Right lobe of liver (tissue), 6 donors: ENCODE measurements at regions not wholly inside any gene's neighbourhood (a gene's known extent, or its start where the extent isn't known, plus 50 kb on each side); places are given as distances from the start of the nearest gene placed in this dataset.
"Not testable (repeated sequence)": the region's sequence is repeated elsewhere in the genome, so short reads cannot be mapped to it uniquely, and the experiment has no call there.

ENCODE experiments used
- ATAC-seq, 4 donors: fragments of 200-7000 bp; cut with Tn5 transposase; one replicate each; pipeline ENCODE4 v1.9.1; 2020; ENCODE audit warnings: mild to moderate bottlenecking in 4 of 4, moderate library complexity in 4 of 4
- DNase-seq, 3 donors: peaks; one replicate each; pipeline ENCODE4 v3.0.0-alpha.2; 2020
- H3K27ac ChIP-seq, 3 donors: fragments of 200-600 bp; one replicate each; pipeline ENCODE4 v1.8.0; 2022
- H3K27me3 ChIP-seq, 2 donors: fragments of 200-600 bp; one replicate each; pipeline ENCODE4 v1.8.0; 2022
- H3K36me3 ChIP-seq, 4 donors: fragments of 200-600 bp; sonication (generic) in 1 of 4; one replicate each; pipeline versions ENCODE4 v1.5.1 to v1.8.0; 2017 to 2022; ENCODE audit warnings: control low read depth in 1 of 4
- H3K4me1 ChIP-seq, 4 donors: fragments of 200-600 bp; sonication (generic) in 1 of 4; one replicate each; pipeline versions ENCODE4 v1.5.1 to v1.8.0; 2017 to 2022; ENCODE audit warnings: control low read depth in 1 of 4
- H3K4me3 ChIP-seq, 3 donors: fragments of 200-600 bp; one replicate each; pipeline ENCODE4 v1.8.0; 2022
- H3K9me3 ChIP-seq, 4 donors: fragments of 200-600 bp; sonication (generic) in 1 of 4; one replicate each; pipeline versions ENCODE4 v1.5.1 to v1.8.0; 2017 to 2022; ENCODE audit warnings: control low read depth in 1 of 4
- POLR2A ChIP-seq: fragments of 450-650 bp; IDR thresholded peaks from one replicate; pipeline ENCODE4 v1.6.1; 2017; ENCODE audit warnings: antibody characterized with exemption, mild to moderate bottlenecking
- WGBS: methylation state at CpG from one replicate; pipeline ENCODE4 v1.1.6; 2018; ENCODE audit warnings: low coverage, low lambda C conversion rate; ENCODE audit not compliant: insufficient coverage; ENCODE audit errors: missing lambda C conversion rate; 5-methylcytosine and 5-hydroxymethylcytosine counted together
- intact Hi-C, 2 donors: fragments of 100-400 bp; cut with DNase I; formaldehyde crosslinking; loops; one replicate each; pipeline versions ENCODE4 v1.11.2 to v1.14.1; 2022
- TF ChIP-seq, protein P1 (sequence below), 4 donors: fragments of 200-600 bp in 3 of 4; fragments of 450-650 bp in 1 of 4; IDR thresholded peaks; one replicate each; pipeline versions ENCODE4 v1.5.1 to v1.8.0; 2016 to 2022; ENCODE audit warnings: antibody characterized with exemption in 4 of 4, mild to moderate bottlenecking in 2 of 4
- donor health status: DM: no; HTN: yes; CAD: no.
- donor health status: DM: no; HTN: no; CAD: no.
- donor health status: DM: no; HTN: no; CAD: no.
- donor health status: DM: no; HTN: yes; CAD: no.
- donor health status: DM: no; HTN: yes; CAD: no.

DNA sequence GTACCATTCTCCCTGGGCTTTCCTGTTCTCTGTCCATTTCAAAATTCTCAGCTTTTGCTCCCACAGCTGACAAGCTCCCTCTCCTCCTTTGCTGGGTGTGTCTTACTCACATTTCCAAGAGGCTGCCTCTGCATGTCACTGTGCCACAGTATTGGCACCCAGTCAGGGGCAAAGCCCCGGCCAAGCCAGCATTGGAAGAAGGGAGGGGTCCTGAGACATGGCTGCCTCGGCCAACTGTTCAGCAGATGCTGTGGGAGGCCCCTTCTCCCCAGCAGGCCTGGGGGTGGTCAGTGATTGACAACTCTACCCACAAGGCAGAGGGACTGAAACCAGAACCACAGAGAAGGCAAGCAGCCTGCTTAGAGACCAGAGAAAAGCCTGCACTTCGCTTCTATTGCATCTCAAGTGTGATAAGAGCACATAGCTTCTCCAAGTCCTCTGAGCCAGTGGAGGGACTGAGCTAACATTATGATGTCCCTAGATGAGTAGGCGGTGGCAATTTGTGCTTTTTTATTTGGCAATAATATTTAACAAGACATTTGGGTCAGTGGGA lies 294.1 kb downstream of the SIPA1L2 start:
- Histone ChIP-seq H3K27ac (no peak overlapping the region), H3K4me1 (no peaks in the 10 kb centered on the region), H3K9me3 (no peaks in the 10 kb centered on the region), H3K36me3 (no peaks in the 10 kb centered on the region), H3K4me3 (no peak overlapping the region), H3K27me3 (no peaks in the 10 kb centered on the region)
- no peak for TF ChIP-seq POLR2A
- TF ChIP-seq, protein P1, sequence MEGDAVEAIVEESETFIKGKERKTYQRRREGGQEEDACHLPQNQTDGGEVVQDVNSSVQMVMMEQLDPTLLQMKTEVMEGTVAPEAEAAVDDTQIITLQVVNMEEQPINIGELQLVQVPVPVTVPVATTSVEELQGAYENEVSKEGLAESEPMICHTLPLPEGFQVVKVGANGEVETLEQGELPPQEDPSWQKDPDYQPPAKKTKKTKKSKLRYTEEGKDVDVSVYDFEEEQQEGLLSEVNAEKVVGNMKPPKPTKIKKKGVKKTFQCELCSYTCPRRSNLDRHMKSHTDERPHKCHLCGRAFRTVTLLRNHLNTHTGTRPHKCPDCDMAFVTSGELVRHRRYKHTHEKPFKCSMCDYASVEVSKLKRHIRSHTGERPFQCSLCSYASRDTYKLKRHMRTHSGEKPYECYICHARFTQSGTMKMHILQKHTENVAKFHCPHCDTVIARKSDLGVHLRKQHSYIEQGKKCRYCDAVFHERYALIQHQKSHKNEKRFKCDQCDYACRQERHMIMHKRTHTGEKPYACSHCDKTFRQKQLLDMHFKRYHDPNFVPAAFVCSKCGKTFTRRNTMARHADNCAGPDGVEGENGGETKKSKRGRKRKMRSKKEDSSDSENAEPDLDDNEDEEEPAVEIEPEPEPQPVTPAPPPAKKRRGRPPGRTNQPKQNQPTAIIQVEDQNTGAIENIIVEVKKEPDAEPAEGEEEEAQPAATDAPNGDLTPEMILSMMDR (IDR thresholded peaks at IDR 0.05) = no peak
- WGBS = 57% methylated on average over 1 of the region's 4 CpGs
- DNase-seq (no peak), ATAC-seq (no peak)
- intact Hi-C loops = no loop called here

DNA sequence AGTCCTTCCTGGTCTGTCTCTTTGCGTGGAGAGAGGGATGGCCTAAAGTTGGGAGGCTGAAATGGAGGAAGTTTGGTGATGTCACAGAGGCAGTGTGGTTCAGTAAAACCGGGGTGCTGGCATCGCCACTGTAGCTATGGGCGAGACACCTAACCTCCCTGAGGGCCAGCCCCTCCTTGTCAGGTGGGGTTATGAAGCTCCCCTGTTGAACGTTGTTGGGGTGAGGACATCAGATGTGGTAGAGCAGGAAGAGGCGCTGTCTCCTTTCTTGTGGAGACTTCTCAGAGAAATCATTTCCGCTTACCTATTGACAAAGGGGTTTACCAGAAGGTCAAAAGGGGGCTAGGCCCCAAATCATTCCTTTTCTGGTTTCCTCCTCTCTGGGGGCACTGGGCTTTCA lies 294.7 kb downstream of the SIPA1L2 start:
- TF ChIP-seq, protein P1 (IDR thresholded peaks at IDR 0.05) = no peak
- no peak for TF ChIP-seq POLR2A
- Histone ChIP-seq H3K4me3 (no peak overlapping the region), H3K4me1 (no peaks in the 10 kb centered on the region), H3K27ac (no peak overlapping the region), H3K27me3 (no peaks in the 10 kb centered on the region), H3K36me3 (no peaks in the 10 kb centered on the region), H3K9me3 (no peaks in the 10 kb centered on the region)
- 70% methylated on average over 7 of the region's 7 CpGs for WGBS
- DNase-seq = no peak
- ATAC-seq = no peak
- intact Hi-C loops = no loop called here

DNA sequence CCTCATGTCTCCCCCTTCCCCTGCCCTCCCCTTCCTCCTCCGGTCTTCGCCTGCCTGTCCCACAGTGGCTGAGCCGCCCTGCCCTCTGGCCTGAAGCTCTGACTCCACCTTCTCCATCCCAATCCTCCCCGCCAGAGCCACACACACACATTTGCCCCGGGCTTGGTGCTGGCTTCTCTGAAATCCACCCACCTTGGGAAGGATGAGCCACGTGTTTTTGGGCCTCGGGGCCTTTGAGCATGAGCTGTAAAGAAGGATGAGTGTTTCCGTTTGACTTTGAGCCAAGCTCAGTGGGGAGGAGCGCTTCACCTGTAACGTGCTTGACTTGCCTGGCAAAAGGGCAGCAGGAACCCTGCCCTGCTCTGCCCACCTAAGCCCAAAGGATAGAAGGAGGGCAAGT lies 295.1 kb downstream of the SIPA1L2 start:
- Histone ChIP-seq H3K27ac (no peak overlapping the region), H3K4me3 (no peak overlapping the region), H3K36me3 (no peaks in the 10 kb centered on the region), H3K27me3 (no peaks in the 10 kb centered on the region), H3K4me1 (no peaks in the 10 kb centered on the region), H3K9me3 (no peaks in the 10 kb centered on the region)
- DNase-seq (no peak), ATAC-seq (no peak)
- intact Hi-C loops = no loop called here
- WGBS = 66% methylated on average over 6 of the region's 10 CpGs
- TF ChIP-seq POLR2A = no peak
- TF ChIP-seq, protein P1 (IDR thresholded peaks at IDR 0.05) = no peak

DNA sequence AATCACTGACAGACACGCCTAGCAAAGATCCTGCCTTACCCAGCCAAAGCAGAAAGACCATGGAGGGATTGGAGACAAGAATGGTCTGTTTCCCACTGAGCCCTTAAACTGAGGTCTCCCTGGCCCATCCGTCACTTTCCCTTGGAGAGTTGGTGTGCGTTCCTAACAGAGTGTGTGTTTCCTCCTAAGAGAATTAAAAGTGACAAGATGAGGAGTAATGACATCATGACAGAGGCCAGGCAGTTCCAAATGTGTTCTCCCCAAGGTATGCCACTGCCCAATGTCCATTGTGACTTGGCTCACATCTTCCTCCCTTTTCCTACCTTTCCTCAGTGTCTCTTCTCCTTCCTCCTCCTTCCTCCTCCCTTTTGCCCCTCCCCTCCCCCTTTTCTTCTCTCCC lies 295.7 kb downstream of the SIPA1L2 start:
- no peak for DNase-seq
- 55% methylated on average over 2 of the region's 3 CpGs for WGBS
- no peak overlapping the region for H3K27ac ChIP-seq
- no peaks in the 10 kb centered on the region for H3K4me1 ChIP-seq
- H3K4me3 ChIP-seq = no peak overlapping the region
- no peaks in the 10 kb centered on the region for H3K27me3 ChIP-seq
- H3K36me3 ChIP-seq = no peaks in the 10 kb centered on the region
- intact Hi-C loops = no loop called here
- TF ChIP-seq, protein P1 (IDR thresholded peaks at IDR 0.05) = no peak
- no peak for TF ChIP-seq POLR2A
- H3K9me3 ChIP-seq = no peaks in the 10 kb centered on the region
- ATAC-seq = no peak

DNA sequence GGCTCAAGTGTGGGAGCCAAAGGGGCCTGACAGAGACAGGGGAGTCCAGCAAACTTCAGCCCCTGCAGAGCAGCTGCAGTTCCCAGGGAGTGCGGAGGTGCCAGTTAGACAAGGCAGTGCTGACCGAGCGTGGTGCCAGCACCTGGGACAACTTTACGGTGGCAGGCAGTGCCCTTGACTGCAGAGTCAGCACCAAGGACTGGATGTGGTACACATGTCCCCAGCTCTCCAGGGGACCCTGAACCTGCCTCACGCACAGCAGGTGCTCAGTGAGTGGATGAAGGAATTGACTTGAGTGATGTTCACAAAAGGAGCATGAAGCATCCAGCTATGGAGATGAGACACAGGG lies 296.5 kb downstream of the SIPA1L2 start:
- DNase-seq = no peak
- no peak overlapping the region for H3K27ac ChIP-seq
- no peak for TF ChIP-seq POLR2A
- TF ChIP-seq, protein P1 (IDR thresholded peaks at IDR 0.05) = no peak
- no peaks in the 10 kb centered on the region for H3K4me1 ChIP-seq
- no peaks in the 10 kb centered on the region for H3K36me3 ChIP-seq
- 59% methylated on average over 2 of the region's 5 CpGs for WGBS
- H3K9me3 ChIP-seq = no peaks in the 10 kb centered on the region
- H3K4me3 ChIP-seq = no peak overlapping the region
- no peak for ATAC-seq
- no peaks in the 10 kb centered on the region for H3K27me3 ChIP-seq
- intact Hi-C loops = no loop called here

DNA sequence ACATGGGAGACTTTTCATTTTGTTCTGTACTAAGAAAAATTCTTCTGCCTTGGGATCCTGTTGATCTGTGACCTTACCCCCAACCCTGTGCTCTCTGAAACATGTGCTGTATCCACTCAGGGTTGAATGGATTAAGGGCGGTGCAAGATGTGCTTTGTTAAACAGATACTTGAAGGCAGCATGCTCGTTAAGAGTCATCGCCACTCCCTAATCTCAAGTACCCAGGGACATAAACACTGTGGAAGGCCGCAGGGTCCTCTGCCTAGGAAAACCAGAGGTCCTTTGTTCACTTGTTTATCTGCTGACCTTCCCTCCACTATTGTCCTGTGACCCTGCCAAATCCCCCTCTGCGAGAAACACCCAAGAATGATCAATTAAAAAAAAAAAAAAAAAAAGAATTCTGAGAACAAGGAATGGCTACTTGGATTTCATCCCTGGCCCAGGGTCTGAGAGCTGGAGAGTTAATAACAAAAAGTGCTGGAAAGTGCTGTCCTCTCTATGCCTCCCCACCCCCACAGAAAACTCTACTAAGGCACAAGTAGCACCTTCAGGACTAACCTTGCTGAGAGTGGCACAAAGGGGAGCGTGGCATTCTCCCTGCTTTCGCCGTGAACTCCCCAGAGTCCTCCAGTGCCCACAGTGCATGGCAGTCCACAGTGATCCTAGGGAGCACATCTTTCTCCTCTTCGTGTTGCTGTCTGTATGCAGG lies 297.1 kb downstream of the SIPA1L2 start:
- H3K27me3 ChIP-seq, H3K4me3 ChIP-seq, H3K4me1 ChIP-seq, DNase-seq, intact Hi-C loops, ATAC-seq, H3K27ac ChIP-seq, H3K36me3 ChIP-seq, H3K9me3 ChIP-seq: not testable (repeated sequence)
- WGBS = 76% methylated on average over 6 of the region's 9 CpGs
